SK-N-SH (cell line): ENCODE measurements at regions not wholly inside any gene's neighbourhood (a gene's known extent, or its start where the extent isn't known, plus 50 kb on each side); places are given as distances from the start of the nearest gene placed in this dataset.

Experiments
- CTCF ChIA-PET: fragments of 300-600, 350-600 bp; formaldehyde crosslinking; extraction: SDS; loops from one replicate; lab custom pipeline; 2021; lab: Yijun Ruan, JAX
- POLR2A ChIA-PET: fragments of 350-600 bp; sonication (Branson Sonifier 250); formaldehyde crosslinking; extraction: SDS; loops from one replicate; lab custom pipeline; 2020; ENCODE audit warnings: antibody characterized with exemption, inconsistent platforms; lab: Yijun Ruan, JAX
- DNase-seq: peaks from one replicate; pipeline ENCODE4 v3.0.0; 2012
- H2AFZ ChIP-seq: fragments of 200-600 bp; sonication (generic); 2 replicates; pipeline ENCODE4 v1.8.1; 2016; ENCODE audit warnings: antibody characterized with exemption, mild to moderate bottlenecking, low read depth
- H3F3A ChIP-seq: fragments of 200-600 bp; sonication (generic); replicated peaks from 2 replicates; pipeline ENCODE3; 2016; ENCODE audit warnings: antibody characterized with exemption, mild to moderate bottlenecking; ENCODE audit not compliant: insufficient read depth
- H3K27ac ChIP-seq, 2 experiments: fragments of 200-500 bp in 1 of 2; fragments of 200-600 bp in 1 of 2; sonication (Bioruptor generic) in 1 of 2; sonication (generic), shearing (Covaris generic) in 1 of 2; 2 replicates each; pipeline versions ENCODE4 v1.5.1 to v1.6.1; 2014 to 2016; ENCODE audit warnings: low read depth in 2 of 2, inconsistent platforms in 1 of 2, low read length in 1 of 2, mild to moderate bottlenecking in 1 of 2, mixed read lengths in 1 of 2
- H3K27me3 ChIP-seq: fragments of 200-600 bp; sonication (generic), shearing (Covaris generic); 2 replicates; pipeline ENCODE4 v1.6.1; 2016; ENCODE audit warnings: mixed run types; ENCODE audit not compliant: insufficient read depth
- H3K36me3 ChIP-seq, 2 experiments: fragments of 200-500 bp in 1 of 2; fragments of 200-600 bp in 1 of 2; sonication (Bioruptor generic) in 1 of 2; sonication (generic) in 1 of 2; replicated peaks in 1 of 2; 2 replicates each; pipeline versions ENCODE3 to v1.5.1; 2014 to 2016; ENCODE audit warnings: low read length in 1 of 2, mild to moderate bottlenecking in 1 of 2; ENCODE audit not compliant: insufficient read depth in 2 of 2, control insufficient read depth in 1 of 2
- H3K4me1 ChIP-seq, 2 experiments: fragments of 200-500 bp in 1 of 2; fragments of 200-600 bp in 1 of 2; sonication (Bioruptor generic) in 1 of 2; sonication (generic), shearing (Covaris generic) in 1 of 2; 2 replicates each; pipeline versions ENCODE4 v1.5.1 to v1.6.1; 2014 to 2016; ENCODE audit warnings: low read depth in 1 of 2, low read length in 1 of 2, mixed run types in 1 of 2; ENCODE audit not compliant: insufficient read depth in 2 of 2, control insufficient read depth in 1 of 2
- H3K4me2 ChIP-seq: fragments of 200-600 bp; sonication (generic), shearing (Covaris generic); 2 replicates; pipeline ENCODE4 v1.6.1; 2017; ENCODE audit warnings: mixed run types
- H3K4me3 ChIP-seq, 2 experiments: fragments of 200-500 bp in 1 of 2; fragments of 200-600 bp in 1 of 2; sonication (Bioruptor generic) in 1 of 2; sonication (generic), shearing (Covaris generic) in 1 of 2; 2 replicates each; pipeline versions ENCODE4 v1.5.1 to v1.8.1; 2014 to 2016; ENCODE audit warnings: low read depth in 2 of 2, inconsistent platforms in 1 of 2, low read length in 1 of 2, mild to moderate bottlenecking in 1 of 2, mixed read lengths in 1 of 2, moderate library complexity in 1 of 2
- H3K79me2 ChIP-seq: fragments of 200-600 bp; sonication (generic); 2 replicates; pipeline ENCODE4 v1.8.1; 2017; ENCODE audit warnings: mild to moderate bottlenecking; ENCODE audit not compliant: insufficient read depth
- H3K9ac ChIP-seq: fragments of 200-600 bp; sonication (generic); 2 replicates; pipeline ENCODE4 v1.6.1; 2017; ENCODE audit warnings: mixed run types
- H3K9me2 ChIP-seq: fragments of 200-600 bp; sonication (generic); 2 replicates; pipeline ENCODE4 v1.6.1; 2017; ENCODE audit warnings: mixed run types
- H3K9me3 ChIP-seq: fragments of 200-600 bp; sonication (generic); 2 replicates; pipeline ENCODE4 v1.6.1; 2017; ENCODE audit warnings: mixed run types, mild to moderate bottlenecking, moderate library complexity
- H4K20me1 ChIP-seq: fragments of 200-600 bp; sonication (generic); 2 replicates; pipeline ENCODE4 v1.6.1; 2017; ENCODE audit warnings: mild to moderate bottlenecking, mixed run types; ENCODE audit not compliant: insufficient read depth
- CHD2 ChIP-seq: fragments of 150-350 bp; IDR thresholded peaks from 2 replicates; pipeline ENCODE4 v1.6.1; 2018; ENCODE audit warnings: low read length; ENCODE audit not compliant: partially characterized antibody
- EP300 ChIP-seq, 2 experiments: IDR thresholded peaks; 2 replicates each; pipeline versions ENCODE4 v1.4.0 to v1.6.1; 2012; ENCODE audit warnings: borderline replicate concordance in 1 of 2, low read depth in 1 of 2, low read length in 1 of 2
- GABPA ChIP-seq: IDR thresholded peaks from 2 replicates; pipeline ENCODE4 v1.4.0; 2012; ENCODE audit warnings: low read depth, mild to moderate bottlenecking
- GATA2 ChIP-seq: sonication (generic); formaldehyde crosslinking; IDR thresholded peaks from 2 replicates; pipeline ENCODE4 v1.5.0; 2020; ENCODE audit warnings: mild to moderate bottlenecking, missing genetic modification reagents
- NRF1 ChIP-seq: IDR thresholded peaks from 2 replicates; pipeline ENCODE4 v1.6.1; 2012; ENCODE audit warnings: low read depth, mild to moderate bottlenecking, low read length
- RCOR1 ChIP-seq: fragments of 150-350 bp; IDR thresholded peaks from 2 replicates; pipeline ENCODE4 v1.6.1; 2017; ENCODE audit warnings: antibody characterized with exemption, low read length
- RFX5 ChIP-seq: IDR thresholded peaks from 2 replicates; pipeline ENCODE4 v1.6.1; 2012; ENCODE audit warnings: mild to moderate bottlenecking, improper control_type of control experiment, low read length
- TAF1 ChIP-seq: IDR thresholded peaks from 2 replicates; pipeline ENCODE4 v1.6.1; 2012; ENCODE audit warnings: low read depth, mild to moderate bottlenecking, low read length, moderate library complexity, borderline replicate concordance
- TCF12 ChIP-seq: IDR thresholded peaks from 2 replicates; pipeline ENCODE4 v1.4.0; 2012
- YY1 ChIP-seq: IDR thresholded peaks from 2 replicates; pipeline ENCODE4 v1.4.0; 2012; ENCODE audit warnings: low read depth, mild to moderate bottlenecking
- WGBS: methylation state at CpG from one replicate; pipeline ENCODE4 v1.1.6; 2017; ENCODE audit warnings: low lambda C conversion rate; 5-methylcytosine and 5-hydroxymethylcytosine counted together
- TF ChIP-seq, protein P1 (sequence below): IDR thresholded peaks from 2 replicates; pipeline ENCODE4 v1.4.0; 2012; ENCODE audit warnings: low read depth
- TF ChIP-seq, protein P2 (sequence below): IDR thresholded peaks from 2 replicates; pipeline ENCODE4 v1.6.1; 2012; ENCODE audit warnings: mild to moderate bottlenecking, low read depth, low read length, moderate library complexity

DNA sequence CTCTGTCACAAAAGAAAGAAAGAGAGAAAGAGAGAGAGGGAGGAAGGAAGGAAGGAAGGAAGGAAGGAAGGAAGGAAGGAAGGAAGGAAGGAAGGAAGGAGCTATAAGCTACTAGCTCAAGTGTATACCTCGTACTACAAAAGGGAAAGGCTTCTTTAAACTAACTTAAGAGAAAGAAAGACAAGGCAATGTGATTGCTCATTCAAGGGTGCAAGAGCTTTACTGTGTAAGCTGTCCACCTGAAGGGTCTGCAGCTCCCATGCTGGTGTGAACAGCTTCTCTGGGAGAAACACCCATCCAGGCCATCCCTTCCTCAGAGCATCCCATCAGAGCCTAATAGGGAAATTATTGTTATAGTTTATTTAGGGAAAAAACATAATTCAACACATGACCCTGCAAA lies 286.1 kb upstream of the ID2 start (continued):
- TF ChIP-seq CHD2 (no peak), TCF12 (no peak), RFX5 (no peak), NRF1 (no peak), YY1 (no peak), RCOR1 (no peak), TAF1 (no peak), EP300 (IDR thresholded peaks at IDR 0.05; ENCODE audit: borderline replicate concordance in 1 of 2, low read depth in 1 of 2, low read length in 1 of 2) (no peak)
- TF ChIP-seq, protein P1, sequence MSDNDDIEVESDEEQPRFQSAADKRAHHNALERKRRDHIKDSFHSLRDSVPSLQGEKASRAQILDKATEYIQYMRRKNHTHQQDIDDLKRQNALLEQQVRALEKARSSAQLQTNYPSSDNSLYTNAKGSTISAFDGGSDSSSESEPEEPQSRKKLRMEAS: no peak
- TF ChIP-seq, protein P2, sequence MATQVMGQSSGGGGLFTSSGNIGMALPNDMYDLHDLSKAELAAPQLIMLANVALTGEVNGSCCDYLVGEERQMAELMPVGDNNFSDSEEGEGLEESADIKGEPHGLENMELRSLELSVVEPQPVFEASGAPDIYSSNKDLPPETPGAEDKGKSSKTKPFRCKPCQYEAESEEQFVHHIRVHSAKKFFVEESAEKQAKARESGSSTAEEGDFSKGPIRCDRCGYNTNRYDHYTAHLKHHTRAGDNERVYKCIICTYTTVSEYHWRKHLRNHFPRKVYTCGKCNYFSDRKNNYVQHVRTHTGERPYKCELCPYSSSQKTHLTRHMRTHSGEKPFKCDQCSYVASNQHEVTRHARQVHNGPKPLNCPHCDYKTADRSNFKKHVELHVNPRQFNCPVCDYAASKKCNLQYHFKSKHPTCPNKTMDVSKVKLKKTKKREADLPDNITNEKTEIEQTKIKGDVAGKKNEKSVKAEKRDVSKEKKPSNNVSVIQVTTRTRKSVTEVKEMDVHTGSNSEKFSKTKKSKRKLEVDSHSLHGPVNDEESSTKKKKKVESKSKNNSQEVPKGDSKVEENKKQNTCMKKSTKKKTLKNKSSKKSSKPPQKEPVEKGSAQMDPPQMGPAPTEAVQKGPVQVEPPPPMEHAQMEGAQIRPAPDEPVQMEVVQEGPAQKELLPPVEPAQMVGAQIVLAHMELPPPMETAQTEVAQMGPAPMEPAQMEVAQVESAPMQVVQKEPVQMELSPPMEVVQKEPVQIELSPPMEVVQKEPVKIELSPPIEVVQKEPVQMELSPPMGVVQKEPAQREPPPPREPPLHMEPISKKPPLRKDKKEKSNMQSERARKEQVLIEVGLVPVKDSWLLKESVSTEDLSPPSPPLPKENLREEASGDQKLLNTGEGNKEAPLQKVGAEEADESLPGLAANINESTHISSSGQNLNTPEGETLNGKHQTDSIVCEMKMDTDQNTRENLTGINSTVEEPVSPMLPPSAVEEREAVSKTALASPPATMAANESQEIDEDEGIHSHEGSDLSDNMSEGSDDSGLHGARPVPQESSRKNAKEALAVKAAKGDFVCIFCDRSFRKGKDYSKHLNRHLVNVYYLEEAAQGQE: no peak

DNA sequence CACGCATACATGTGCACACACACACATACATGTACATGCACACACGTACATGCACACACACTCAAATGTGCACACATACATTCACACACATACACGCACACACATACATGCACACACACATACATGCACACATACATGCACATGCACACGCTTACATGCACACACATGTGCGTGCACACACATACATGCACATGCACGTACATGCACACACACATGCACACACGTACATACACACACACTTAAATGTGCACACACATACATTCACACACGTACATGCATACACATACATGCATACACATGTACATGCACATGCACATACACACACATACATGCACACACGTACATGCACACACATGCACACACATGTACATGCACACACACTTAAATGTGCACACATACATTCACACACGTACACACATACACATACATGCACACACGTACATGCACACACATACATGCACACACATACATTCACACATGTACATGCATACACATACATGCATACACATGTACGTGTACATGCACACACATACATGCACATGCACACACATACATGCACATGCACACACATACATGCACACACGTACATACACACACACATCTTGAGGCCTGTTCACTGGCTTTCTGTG lies 283.7 kb upstream of the ID2 start:
- Histone ChIP-seq H3K36me3 (no peaks in the 10 kb centered on the region), H3K79me2 (no peaks in the 10 kb centered on the region), H3K9me3 (no peaks in the 10 kb centered on the region), H3K9ac (no peak overlapping the region), H3K9me2 (no peaks in the 10 kb centered on the region), H3K27me3 (no peaks in the 10 kb centered on the region; the same call in 1 of the 2 replicates), H3K27ac (no peak overlapping the region), H3K4me1 (no peaks in the 10 kb centered on the region), H2AFZ (no peak overlapping the region), H3K4me2 (no peak overlapping the region), H3K4me3 (no peak overlapping the region), H3F3A (peaks cover 6% of the 10 kb centered on the region), H4K20me1 (no peaks in the 10 kb centered on the region)
- WGBS: 69% methylated on average over 13 of the region's 13 CpGs
- TF ChIP-seq GATA2 (CRISPR knock-in tag) (no peak), GABPA (no peak), NRF1 (no peak)
- ChIA-PET CTCF (interaction anchor here (0.6 kb wide), 1 partner anchor 264 kb away, joined by 3 read pairs; no protein-coding TSS in a partner anchor), POLR2A (no interaction called here)
- no peak for DNase-seq
